Body of pancreas (tissue), 4 donors: ENCODE measurements at regions not wholly inside any gene's neighbourhood (a gene's known extent, or its start where the extent isn't known, plus 50 kb on each side); places are given as distances from the start of the nearest gene placed in this dataset.

ENCODE experiments used
- ATAC-seq: fragments of 150-250 bp; one replicate; pipeline ENCODE4 v1.9.1; 2016
- DNase-seq, 4 donors: peaks; one replicate each; pipeline ENCODE4 v3.0.0-alpha.2; 2019
- H3K27ac ChIP-seq, 4 donors: fragments of 200-600 bp; sonication (generic); 1 replicate in 3 of 4; 2 replicates in 1 of 4; pipeline versions ENCODE4 v1.5.1 to v1.6.1; 2016 to 2019; ENCODE audit warnings: mild to moderate bottlenecking in 1 of 4, mixed read lengths in 1 of 4, moderate library complexity in 1 of 4
- H3K27me3 ChIP-seq, 2 donors: fragments of 200-600 bp; sonication (generic); one replicate each; pipeline ENCODE4 v1.6.0; 2016; ENCODE audit warnings: mild to moderate bottlenecking in 1 of 2
- H3K36me3 ChIP-seq, 2 donors: fragments of 200-600 bp; sonication (generic); replicated peaks in 1 of 2; 2 replicates each; pipeline ENCODE4 v1.5.1; 2016; ENCODE audit warnings: low read depth in 2 of 2; ENCODE audit not compliant: insufficient read depth in 1 of 2
- H3K4me1 ChIP-seq: fragments of 200-600 bp; sonication (generic); one replicate; pipeline ENCODE4 v1.6.0; 2016
- H3K4me3 ChIP-seq, 2 donors: fragments of 200-600 bp; sonication (generic); 1 replicate in 1 of 2; 2 replicates in 1 of 2; pipeline ENCODE4 v1.5.1; 2016 to 2019
- H3K9me3 ChIP-seq, 3 donors: fragments of 200-600 bp; sonication (generic); 1 replicate in 2 of 3; 2 replicates in 1 of 3; pipeline ENCODE4 v1.5.1; 2016
- POLR2A ChIP-seq, 3 donors: fragments of 450-650 bp; IDR thresholded peaks; one replicate each; pipeline ENCODE4 v1.6.1; 2016; ENCODE audit warnings: antibody characterized with exemption in 3 of 3, mild to moderate bottlenecking in 2 of 3
- WGBS, 2 donors: methylation state at CpG; one replicate each; pipeline ENCODE4 v1.1.5; 2017; 5-methylcytosine and 5-hydroxymethylcytosine counted together
- intact Hi-C: fragments of 100-400 bp; cut with DNase I; formaldehyde crosslinking; loops from one replicate; pipeline ENCODE4 v1.15.1; 2023
- TF ChIP-seq, protein P1 (sequence below), 7 experiments: fragments of 450-650 bp in 4 of 7; fragments of 200-600 bp in 3 of 7; sonication (generic) in 3 of 7; IDR thresholded peaks; one replicate each; pipeline ENCODE4 v1.5.1; 2016 to 2019; ENCODE audit warnings: antibody characterized with exemption in 7 of 7

DNA sequence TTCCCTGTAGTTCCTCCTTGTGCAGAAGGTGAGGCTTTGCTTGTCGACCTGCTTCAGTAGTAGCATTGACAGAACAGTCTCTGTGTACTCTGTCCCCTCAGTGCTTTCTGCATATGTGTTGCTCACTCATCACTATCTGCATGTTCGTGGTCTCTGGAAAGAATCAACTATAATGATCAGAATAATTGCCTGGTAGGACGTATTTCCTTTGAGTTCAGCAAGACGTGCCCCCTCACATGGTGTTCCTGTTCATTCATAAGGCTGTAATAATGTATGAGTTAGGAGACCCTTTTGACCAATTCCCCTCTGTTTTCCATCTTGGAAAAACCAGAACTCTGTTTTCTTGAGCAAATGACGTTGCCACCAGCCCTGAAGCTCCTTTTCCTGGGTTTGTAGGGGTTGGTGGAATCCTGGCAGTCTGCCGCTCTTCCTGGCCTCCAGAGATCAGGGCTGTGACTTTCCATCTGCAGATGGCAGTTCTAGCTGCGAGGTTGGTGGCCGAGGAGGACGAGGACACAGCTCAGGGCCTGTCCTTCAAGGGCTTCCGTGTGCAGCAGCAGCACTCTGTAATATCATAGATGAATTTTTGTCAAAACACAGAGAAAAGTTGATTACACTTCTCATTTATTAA lies 61.9 kb downstream of the EXOSC2 start:
- TF ChIP-seq POLR2A (IDR thresholded peaks at IDR 0.05) = no peak
- TF ChIP-seq, protein P1, sequence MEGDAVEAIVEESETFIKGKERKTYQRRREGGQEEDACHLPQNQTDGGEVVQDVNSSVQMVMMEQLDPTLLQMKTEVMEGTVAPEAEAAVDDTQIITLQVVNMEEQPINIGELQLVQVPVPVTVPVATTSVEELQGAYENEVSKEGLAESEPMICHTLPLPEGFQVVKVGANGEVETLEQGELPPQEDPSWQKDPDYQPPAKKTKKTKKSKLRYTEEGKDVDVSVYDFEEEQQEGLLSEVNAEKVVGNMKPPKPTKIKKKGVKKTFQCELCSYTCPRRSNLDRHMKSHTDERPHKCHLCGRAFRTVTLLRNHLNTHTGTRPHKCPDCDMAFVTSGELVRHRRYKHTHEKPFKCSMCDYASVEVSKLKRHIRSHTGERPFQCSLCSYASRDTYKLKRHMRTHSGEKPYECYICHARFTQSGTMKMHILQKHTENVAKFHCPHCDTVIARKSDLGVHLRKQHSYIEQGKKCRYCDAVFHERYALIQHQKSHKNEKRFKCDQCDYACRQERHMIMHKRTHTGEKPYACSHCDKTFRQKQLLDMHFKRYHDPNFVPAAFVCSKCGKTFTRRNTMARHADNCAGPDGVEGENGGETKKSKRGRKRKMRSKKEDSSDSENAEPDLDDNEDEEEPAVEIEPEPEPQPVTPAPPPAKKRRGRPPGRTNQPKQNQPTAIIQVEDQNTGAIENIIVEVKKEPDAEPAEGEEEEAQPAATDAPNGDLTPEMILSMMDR (IDR thresholded peaks at IDR 0.05) = no peak
- Histone ChIP-seq H3K4me3 (no peak overlapping the region), H3K27me3 (no peaks in the 10 kb centered on the region), H3K9me3 (no peaks in the 10 kb centered on the region), H3K36me3 (no peaks in the 10 kb centered on the region), H3K4me1 (peaks cover 6% of the 10 kb centered on the region), H3K27ac (no peak overlapping the region)
- intact Hi-C loops = no loop called here
- ATAC-seq = no peak
- no peak for DNase-seq
- WGBS, 2 donors = 58 to 60% methylated on average over 10 of the region's 10 CpGs

DNA sequence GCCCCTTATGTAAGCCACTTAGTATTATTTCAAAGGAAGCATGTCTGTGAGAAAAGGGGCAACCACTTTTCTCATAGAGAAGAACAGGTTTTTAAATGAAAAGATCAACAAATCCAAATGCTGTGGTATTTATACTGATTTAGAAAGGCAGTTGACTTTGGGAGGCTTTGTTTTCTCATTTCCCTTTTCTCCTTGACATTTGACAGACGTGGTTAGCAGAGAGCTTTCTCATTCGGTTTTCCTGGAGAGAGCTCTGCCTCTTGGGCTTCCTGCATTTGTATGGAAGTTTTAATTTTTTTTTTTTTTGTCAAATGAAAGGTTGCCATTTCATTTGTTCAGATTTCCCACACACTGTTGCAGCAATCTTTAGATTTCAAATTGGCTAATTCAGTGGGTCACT lies 62.5 kb downstream of the EXOSC2 start:
- Histone ChIP-seq H3K9me3 (no peaks in the 10 kb centered on the region), H3K4me3 (no peak overlapping the region), H3K4me1 (peaks cover 6% of the 10 kb centered on the region), H3K36me3 (no peaks in the 10 kb centered on the region), H3K27me3 (no peaks in the 10 kb centered on the region), H3K27ac (no peak overlapping the region)
- no peak for TF ChIP-seq POLR2A (IDR thresholded peaks at IDR 0.05)
- TF ChIP-seq, protein P1 (IDR thresholded peaks at IDR 0.05) = no peak
- no peak for DNase-seq
- intact Hi-C loops = no loop called here
- no peak for ATAC-seq
- WGBS, 2 donors = 20% methylated on average over 2 of the region's 2 CpGs

DNA sequence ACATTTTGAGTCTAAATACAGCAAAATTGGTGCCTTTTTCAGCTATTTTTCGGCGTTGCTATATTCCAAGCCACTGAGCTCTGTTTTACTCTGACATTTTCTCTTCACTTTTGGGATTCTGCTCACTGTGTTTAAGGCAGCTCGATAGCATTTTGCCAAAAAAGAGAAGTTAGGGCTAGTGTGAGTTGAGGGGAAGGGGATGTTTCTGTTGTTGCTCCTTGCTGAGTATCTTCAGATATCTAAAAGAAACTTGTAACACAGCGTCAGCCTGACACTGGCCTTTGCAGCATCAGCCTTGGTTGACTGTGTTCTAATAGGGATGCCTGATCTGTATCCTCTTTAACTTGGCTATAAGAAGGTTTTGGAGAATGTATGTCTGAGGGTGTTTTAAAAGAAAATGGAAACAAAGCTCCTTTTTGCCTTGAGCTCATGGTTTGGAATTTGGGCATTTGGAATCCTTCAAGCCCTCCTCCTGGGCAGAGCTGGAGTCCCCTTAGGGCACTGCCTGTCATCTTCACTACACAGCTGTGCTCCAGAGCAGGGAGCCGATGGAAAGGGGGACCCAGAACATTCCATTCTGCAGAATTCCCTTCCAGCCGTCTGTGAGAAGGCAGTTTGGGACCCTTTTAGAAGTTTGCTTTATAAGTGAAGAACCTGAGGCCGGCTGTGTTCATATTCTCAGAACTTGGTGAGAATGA lies 63.0 kb downstream of the EXOSC2 start:
- peaks cover 6% of the 10 kb centered on the region for H3K4me1 ChIP-seq
- intact Hi-C loops = no loop called here
- TF ChIP-seq, protein P1 (IDR thresholded peaks at IDR 0.05) = no peak
- no peak for TF ChIP-seq POLR2A (IDR thresholded peaks at IDR 0.05)
- H3K9me3 ChIP-seq = no peaks in the 10 kb centered on the region
- H3K4me3 ChIP-seq = no peak overlapping the region
- ATAC-seq (no peak), DNase-seq (no peak)
- H3K27me3 ChIP-seq = no peaks in the 10 kb centered on the region
- no peaks in the 10 kb centered on the region for H3K36me3 ChIP-seq
- WGBS, 2 donors = 70 to 72% methylated on average over 7 of the region's 7 CpGs
- H3K27ac ChIP-seq = no peak overlapping the region

DNA sequence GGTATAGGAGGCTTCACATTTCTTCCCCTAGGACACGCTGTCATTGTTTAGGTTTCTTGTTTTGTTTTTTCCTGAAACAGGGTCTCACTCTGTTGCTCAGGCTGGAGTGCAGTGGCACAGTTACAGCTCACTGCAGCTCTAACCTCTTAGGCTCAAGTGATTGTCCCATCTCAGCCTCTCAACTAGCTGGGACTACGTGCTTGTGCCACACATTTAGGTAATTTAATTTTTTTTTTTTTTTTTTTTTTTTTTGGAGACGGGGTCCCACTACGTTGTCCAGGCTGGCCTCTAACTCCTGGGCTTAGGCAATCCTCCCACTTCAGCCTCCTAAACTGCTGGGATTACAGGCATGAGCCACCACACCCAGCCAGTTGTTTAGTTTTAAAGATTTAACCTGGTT lies 66.2 kb downstream of the EXOSC2 start:
- no peaks in the 10 kb centered on the region for H3K27me3 ChIP-seq
- DNase-seq (no peak), ATAC-seq (no peak)
- intact Hi-C loops = loop anchor here (10.0 kb wide), 1 partner anchor 175 kb away; the partner anchor contains the start of gene FIBCD1
- peaks cover 3% of the 10 kb centered on the region for H3K4me1 ChIP-seq
- no peaks in the 10 kb centered on the region for H3K9me3 ChIP-seq
- 81 to 92% methylated on average over 4 of the region's 4 CpGs for WGBS, 2 donors
- no peaks in the 10 kb centered on the region for H3K36me3 ChIP-seq
- TF ChIP-seq, protein P1 (IDR thresholded peaks at IDR 0.05) = no peak
- no peak for TF ChIP-seq POLR2A (IDR thresholded peaks at IDR 0.05)
- H3K27ac ChIP-seq = no peak overlapping the region
- no peak overlapping the region for H3K4me3 ChIP-seq
